ENCODE measurements at regions not wholly inside any gene's neighbourhood (a gene's known extent, or its start where the extent isn't known, plus 50 kb on each side); places are given as distances from the start of the nearest gene placed in this dataset.
"Not testable (repeated sequence)": the region's sequence is repeated elsewhere in the genome, so short reads cannot be mapped to it uniquely, and the experiment has no call there.

DNA sequence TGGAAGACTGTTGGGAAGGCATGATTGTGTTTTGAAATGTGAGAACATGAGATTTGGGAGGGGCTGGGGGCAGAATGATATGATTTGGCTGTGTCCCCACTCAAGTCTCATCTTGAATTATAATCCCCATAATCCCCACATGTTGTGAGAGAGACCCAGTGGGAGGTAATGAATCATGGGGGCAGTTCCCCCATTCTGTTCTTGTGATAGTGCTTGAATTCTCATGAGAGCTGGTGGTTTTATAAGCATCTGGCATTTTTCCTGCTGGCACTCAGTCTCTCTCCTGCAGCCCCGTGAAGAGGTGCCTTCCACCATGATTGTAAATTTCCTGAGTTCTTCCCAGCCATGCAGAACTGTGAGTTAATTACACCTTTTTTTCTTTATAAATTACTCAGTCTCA lies 430.5 kb downstream of the OTOL1 start:
- intact Hi-C loops (cut with DNase I) = no loop called here
- no peak overlapping the region for H3K27ac ChIP-seq
- no peaks in the 10 kb centered on the region for H3K4me1 ChIP-seq (replicated peaks in 1 of 2)
- H3K36me3 ChIP-seq (replicated peaks in 1 of 2) = no peaks in the 10 kb centered on the region
- no peak for DNase-seq
- 54 to 77% (median 63%) methylated on average over 1 of the region's 1 CpG for WGBS, 4 donors
- H3K27me3 ChIP-seq = no peaks in the 10 kb centered on the region
- no peak overlapping the region for H3K4me3 ChIP-seq
- no peak for TF ChIP-seq POLR2A (IDR thresholded peaks at IDR 0.05)
- TF ChIP-seq, protein P1, sequence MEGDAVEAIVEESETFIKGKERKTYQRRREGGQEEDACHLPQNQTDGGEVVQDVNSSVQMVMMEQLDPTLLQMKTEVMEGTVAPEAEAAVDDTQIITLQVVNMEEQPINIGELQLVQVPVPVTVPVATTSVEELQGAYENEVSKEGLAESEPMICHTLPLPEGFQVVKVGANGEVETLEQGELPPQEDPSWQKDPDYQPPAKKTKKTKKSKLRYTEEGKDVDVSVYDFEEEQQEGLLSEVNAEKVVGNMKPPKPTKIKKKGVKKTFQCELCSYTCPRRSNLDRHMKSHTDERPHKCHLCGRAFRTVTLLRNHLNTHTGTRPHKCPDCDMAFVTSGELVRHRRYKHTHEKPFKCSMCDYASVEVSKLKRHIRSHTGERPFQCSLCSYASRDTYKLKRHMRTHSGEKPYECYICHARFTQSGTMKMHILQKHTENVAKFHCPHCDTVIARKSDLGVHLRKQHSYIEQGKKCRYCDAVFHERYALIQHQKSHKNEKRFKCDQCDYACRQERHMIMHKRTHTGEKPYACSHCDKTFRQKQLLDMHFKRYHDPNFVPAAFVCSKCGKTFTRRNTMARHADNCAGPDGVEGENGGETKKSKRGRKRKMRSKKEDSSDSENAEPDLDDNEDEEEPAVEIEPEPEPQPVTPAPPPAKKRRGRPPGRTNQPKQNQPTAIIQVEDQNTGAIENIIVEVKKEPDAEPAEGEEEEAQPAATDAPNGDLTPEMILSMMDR (IDR thresholded peaks at IDR 0.05) = no peak
- no peaks in the 10 kb centered on the region for H3K9me3 ChIP-seq (replicated peaks in 1 of 3)

DNA sequence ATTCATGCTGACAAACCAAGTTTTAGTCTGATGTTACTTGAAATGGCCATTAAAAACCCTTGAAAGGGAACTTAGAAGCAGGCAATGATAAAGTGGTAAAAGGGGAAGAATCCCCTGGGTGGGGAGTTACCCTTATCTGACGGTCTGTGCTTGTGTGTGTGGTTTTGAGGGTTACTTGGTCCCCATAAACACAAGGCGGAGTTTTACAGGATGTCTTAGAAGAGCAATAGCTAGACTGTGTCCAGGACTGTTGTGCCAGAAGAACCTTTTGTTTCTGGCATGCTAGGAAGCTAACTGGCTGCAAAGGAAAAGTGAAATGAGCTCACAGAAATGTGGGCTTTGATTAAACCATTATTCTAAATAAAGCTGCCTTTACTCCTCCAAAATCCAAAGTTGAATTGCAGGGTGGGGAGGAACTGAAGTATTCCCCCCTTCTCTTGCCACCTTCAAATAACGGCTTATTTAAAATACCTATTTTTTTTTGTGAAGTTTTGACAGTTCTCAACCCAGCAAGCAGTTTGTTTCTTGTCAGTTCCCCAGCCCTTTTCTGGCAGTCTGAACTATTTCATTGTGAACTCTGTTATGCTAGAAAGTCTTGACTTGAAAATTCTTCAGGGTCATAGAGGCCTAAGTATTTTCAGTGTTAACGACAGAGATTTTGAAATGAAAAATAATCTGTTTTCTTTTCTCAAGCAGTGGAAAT lies 443.5 kb downstream of the OTOL1 start:
- Histone ChIP-seq H3K36me3 (replicated peaks in 1 of 2) (no peaks in the 10 kb centered on the region), H3K9me3 (replicated peaks in 1 of 3) (no peaks in the 10 kb centered on the region), H3K27me3 (no peaks in the 10 kb centered on the region), H3K4me1 (replicated peaks in 1 of 2) (no peaks in the 10 kb centered on the region), H3K27ac (no peak overlapping the region), H3K4me3 (no peak overlapping the region)
- 40 to 45% (median 42%) methylated on average over 4 of the region's 4 CpGs for WGBS, 4 donors
- TF ChIP-seq, protein P1 (IDR thresholded peaks at IDR 0.05) = no peak
- TF ChIP-seq POLR2A (IDR thresholded peaks at IDR 0.05) = no peak
- intact Hi-C loops (cut with DNase I) = no loop called here
- no peak for DNase-seq

DNA sequence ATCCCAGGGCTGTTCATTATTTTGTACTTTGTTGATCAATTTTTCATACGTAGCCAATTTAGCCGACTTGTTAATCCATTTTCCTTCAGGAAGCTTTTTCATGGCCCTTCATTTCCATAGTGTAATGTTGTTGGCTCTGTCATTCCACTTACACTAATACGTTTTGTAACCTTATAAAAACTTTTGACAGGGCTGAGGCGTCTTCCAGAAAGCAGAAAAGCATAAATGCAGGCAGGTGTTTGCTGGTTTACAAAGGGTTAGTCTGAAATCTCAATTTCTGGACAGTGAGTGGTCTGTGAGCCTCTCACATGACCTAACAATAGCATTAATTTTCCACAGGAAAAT lies 444.0 kb downstream of the OTOL1 start:
- Histone ChIP-seq H3K27me3 (no peaks in the 10 kb centered on the region), H3K4me1 (replicated peaks in 1 of 2) (no peaks in the 10 kb centered on the region), H3K36me3 (replicated peaks in 1 of 2) (no peaks in the 10 kb centered on the region), H3K9me3 (replicated peaks in 1 of 3) (no peaks in the 10 kb centered on the region), H3K4me3 (no peak overlapping the region), H3K27ac (no peak overlapping the region)
- no peak for DNase-seq
- intact Hi-C loops (cut with DNase I) = no loop called here
- no peak for TF ChIP-seq POLR2A (IDR thresholded peaks at IDR 0.05)
- TF ChIP-seq, protein P1 (IDR thresholded peaks at IDR 0.05) = no peak
- WGBS, 4 donors = 45 to 53% (median 52%) methylated on average over 4 of the region's 4 CpGs

DNA sequence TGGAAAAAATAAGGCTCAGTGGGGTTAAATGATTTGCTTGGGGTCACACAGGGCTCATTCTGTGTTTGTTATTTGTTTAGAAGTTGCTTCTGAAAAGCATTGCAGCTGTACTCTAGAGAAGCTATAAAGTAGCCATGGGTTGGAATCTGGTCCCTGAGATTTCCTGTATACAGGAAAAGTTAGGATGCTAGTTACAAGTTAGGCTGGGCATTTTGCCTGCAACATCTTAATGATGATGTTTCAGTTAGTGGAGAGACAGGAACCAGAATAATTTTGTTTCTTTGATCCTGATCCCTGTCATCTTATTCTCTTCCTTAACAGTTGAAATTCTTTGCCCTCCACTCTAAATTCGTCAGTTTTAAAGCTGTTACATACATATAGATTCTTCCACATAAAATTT lies 445.3 kb downstream of the OTOL1 start:
- Histone ChIP-seq H3K9me3 (replicated peaks in 1 of 3) (no peaks in the 10 kb centered on the region), H3K27me3 (no peaks in the 10 kb centered on the region), H3K4me3 (no peak overlapping the region), H3K36me3 (replicated peaks in 1 of 2) (no peaks in the 10 kb centered on the region), H3K4me1 (replicated peaks in 1 of 2) (no peaks in the 10 kb centered on the region), H3K27ac (no peak overlapping the region)
- 52 to 67% (median 60%) methylated on average over 1 of the region's 1 CpG for WGBS, 4 donors
- TF ChIP-seq, protein P1 (IDR thresholded peaks at IDR 0.05) = no peak
- no peak for TF ChIP-seq POLR2A (IDR thresholded peaks at IDR 0.05)
- DNase-seq = no peak
- intact Hi-C loops (cut with DNase I) = no loop called here

DNA sequence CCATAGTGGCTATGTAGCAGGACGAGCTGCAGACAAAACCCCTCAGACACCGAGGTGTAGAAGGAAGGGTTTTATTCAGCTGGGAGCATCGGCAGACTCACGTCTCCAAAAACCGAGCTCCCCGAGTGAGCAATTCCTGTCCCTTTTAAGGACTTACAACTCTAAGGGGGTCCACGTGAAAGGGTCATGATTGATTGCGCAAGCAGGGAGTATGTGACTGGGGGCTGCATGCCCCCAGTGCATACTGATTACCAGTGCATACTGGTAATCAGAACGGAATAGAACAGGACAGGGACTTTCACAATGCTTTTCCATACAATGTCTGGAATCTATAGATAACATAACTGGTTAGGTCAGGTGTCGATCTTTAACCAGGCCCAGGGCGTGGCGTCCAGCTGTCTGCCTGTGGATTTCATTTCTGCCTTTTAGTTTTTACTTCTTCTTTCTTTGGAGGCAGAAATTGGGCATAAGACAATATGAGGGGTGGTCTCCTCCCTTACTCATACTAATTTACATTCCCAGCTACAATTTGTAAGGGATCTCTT lies 447.3 kb downstream of the OTOL1 start:
- H3K4me1 ChIP-seq (replicated peaks in 1 of 2); H3K4me3 ChIP-seq; H3K27me3 ChIP-seq; H3K36me3 ChIP-seq (replicated peaks in 1 of 2); H3K27ac ChIP-seq; H3K9me3 ChIP-seq (replicated peaks in 1 of 3); DNase-seq; intact Hi-C loops (cut with DNase I): not testable (repeated sequence)
- WGBS, 4 donors = 82 to 89% (median 85%) methylated on average over 12 of the region's 12 CpGs
